ENCODE measurements at regions not wholly inside any gene's neighbourhood (a gene's known extent, or its start where the extent isn't known, plus 50 kb on each side); places are given as distances from the start of the nearest gene placed in this dataset.

DNA sequence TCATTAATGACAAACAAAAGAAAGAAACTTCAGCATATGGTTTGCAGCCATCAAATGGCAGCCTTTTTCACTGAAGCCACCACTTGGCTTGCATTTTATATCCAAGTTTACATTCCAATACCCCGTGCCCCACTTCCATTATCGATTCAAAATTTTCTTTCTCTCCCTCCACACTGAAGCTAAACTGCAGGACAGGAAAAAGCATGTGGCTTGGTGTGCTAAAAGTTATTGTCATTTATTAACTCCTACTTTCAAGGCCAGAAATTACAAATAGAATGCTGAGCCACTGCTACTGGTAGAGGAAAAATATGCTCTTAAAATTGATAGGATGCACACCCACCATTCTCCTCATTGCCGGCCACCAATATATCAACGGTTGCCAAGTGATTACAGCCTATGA, 351.6 kb upstream of the DUSP10 start:
- H3K4me3 ChIP-seq (ENCODE audit: low read depth, low read length): no peak overlapping the region
- DNase-seq (ENCODE audit: low read depth, low spot score): no peak
- in situ Hi-C loops (cut with HindIII; ENCODE audit: low sequenced_read_pairs): no loop called here
- TF ChIP-seq, protein P1, sequence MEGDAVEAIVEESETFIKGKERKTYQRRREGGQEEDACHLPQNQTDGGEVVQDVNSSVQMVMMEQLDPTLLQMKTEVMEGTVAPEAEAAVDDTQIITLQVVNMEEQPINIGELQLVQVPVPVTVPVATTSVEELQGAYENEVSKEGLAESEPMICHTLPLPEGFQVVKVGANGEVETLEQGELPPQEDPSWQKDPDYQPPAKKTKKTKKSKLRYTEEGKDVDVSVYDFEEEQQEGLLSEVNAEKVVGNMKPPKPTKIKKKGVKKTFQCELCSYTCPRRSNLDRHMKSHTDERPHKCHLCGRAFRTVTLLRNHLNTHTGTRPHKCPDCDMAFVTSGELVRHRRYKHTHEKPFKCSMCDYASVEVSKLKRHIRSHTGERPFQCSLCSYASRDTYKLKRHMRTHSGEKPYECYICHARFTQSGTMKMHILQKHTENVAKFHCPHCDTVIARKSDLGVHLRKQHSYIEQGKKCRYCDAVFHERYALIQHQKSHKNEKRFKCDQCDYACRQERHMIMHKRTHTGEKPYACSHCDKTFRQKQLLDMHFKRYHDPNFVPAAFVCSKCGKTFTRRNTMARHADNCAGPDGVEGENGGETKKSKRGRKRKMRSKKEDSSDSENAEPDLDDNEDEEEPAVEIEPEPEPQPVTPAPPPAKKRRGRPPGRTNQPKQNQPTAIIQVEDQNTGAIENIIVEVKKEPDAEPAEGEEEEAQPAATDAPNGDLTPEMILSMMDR (IDR thresholded peaks at IDR 0.05; ENCODE audit: low read depth, low read length): no peak

DNA sequence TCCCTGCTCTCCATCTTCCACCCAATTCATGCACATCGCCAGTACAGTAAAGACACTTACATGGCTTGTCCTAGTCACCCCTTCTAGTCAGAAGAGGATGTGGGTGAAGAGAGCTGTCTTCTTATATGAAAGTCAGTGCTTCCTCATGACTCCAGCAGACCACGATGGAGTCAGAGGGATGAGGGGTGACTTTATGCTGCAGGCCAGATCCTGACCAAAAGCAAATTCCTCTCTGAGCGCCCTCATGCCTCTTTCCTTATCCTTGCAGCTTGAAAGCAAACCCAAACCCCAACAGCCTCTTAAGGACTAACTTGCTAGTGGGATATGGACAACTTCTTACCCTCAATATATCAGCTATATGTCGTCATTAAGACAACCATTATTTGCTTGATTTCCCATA, 348.2 kb upstream of the DUSP10 start:
- TF ChIP-seq, protein P1 (IDR thresholded peaks at IDR 0.05; ENCODE audit: low read depth, low read length): no peak
- in situ Hi-C loops (cut with HindIII; ENCODE audit: low sequenced_read_pairs): no loop called here
- DNase-seq (ENCODE audit: low read depth, low spot score): peak; percentile 36

DNA sequence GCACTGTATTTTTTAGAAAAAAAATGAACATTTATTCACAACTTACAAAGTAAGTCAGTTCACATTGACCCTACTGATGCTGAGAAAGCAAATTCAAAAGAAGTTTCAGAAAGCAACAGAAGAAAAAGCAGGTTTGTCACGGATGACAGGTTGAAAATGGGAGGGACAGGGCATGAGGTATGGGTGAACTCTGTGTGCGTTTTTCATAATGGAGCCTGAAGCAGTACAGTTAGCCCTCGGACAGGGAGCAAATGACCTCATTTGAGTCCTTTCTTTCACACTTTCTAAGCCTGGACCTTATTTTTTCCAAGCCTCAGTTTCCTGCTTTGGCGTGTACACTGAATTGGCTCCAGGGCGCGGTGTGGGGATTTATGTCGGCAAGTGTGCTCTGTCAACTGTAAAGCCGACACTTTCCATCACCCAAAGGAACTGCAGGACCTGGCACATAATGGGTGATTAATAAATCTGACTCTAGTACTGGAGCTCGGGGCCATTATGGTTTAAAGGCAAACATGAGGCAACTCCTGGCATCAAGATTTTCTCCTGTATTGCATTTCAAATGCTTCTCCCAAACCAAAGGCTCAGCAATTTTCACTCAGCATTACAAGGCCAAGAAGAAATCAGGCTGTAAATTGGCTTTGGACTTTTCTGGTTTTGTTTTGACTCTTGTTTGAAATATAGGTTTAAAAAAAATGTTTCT, 345.5 kb upstream of the DUSP10 start:
- TF ChIP-seq, protein P1 (IDR thresholded peaks at IDR 0.05; ENCODE audit: low read depth, low read length): no peak
- in situ Hi-C loops (cut with HindIII; ENCODE audit: low sequenced_read_pairs): no loop called here
- peak; percentile 12 for DNase-seq (ENCODE audit: low read depth, low spot score)

More for the DNA sequence above, 348.2 kb upstream of the DUSP10 start:
- H3K4me3 ChIP-seq (ENCODE audit: low read depth, low read length): no peak overlapping the region

DNA sequence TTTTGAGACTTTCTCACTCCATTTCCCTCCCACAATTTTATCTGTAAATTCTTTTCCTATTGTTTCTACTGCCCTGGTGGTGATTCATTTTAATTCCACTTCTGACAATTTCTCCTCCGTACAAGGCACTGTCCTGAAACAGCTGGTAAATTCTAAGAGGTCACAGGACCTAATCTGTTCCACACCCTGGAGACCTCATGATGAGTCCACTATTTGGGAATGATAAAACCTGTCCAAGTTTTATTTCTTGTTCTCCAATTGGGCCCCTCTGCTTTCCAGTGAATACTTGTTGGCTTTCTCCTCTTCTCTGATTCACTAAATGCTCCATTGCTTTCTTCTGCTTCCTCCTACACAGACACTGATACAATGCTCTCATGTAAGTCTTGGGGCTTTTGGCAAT, 343.1 kb upstream of the DUSP10 start:
- H3K4me3 ChIP-seq (ENCODE audit: low read depth, low read length): no peak overlapping the region
- in situ Hi-C loops (cut with HindIII; ENCODE audit: low sequenced_read_pairs): no loop called here
- TF ChIP-seq, protein P1 (IDR thresholded peaks at IDR 0.05; ENCODE audit: low read depth, low read length): no peak
- DNase-seq (ENCODE audit: low read depth, low spot score): no peak

More for the DNA sequence above, 345.5 kb upstream of the DUSP10 start:
- no peak overlapping the region for H3K4me3 ChIP-seq (ENCODE audit: low read depth, low read length)

DNA sequence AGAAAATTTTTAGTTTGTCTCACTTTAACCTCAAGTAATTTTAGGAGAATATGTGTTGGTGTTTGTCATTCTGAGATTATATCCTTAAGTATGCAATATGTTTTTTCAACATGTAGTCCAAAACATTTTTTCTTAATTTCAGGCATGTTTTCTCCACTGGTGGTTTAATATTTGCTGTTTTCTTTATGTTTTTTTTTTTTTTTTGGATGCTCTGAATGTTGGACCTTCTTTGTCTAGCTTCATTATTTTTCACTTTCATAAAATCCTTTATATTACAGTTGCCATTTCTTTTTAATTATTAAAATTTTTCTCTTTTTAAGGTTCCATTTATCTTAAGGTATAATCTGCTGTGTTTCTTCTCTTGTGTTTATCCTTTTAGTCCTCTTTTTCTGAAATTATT, 342.2 kb upstream of the DUSP10 start:
- no peak overlapping the region for H3K4me3 ChIP-seq (ENCODE audit: low read depth, low read length)
- TF ChIP-seq, protein P1 (IDR thresholded peaks at IDR 0.05; ENCODE audit: low read depth, low read length): no peak
- in situ Hi-C loops (cut with HindIII; ENCODE audit: low sequenced_read_pairs): no loop called here
- DNase-seq (ENCODE audit: low read depth, low spot score): peak; percentile 20

DNA sequence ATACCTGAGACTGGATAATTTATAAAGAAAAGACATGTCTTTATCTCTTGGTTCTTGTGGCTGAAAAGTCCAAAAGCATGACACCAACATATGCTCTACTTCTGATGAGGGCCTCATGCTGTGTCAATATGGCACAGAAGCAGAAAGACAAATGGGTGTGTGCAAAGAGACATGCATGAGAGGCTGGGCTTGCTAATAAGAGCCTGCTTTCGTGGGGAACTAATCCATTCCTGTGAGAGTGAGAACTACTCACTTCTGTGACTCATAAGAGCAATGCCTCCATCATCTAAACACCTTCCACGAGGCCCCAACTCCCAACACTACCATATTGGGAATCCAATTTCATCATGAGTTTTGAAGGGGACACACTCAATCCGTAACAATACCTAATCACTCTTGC, 340.0 kb upstream of the DUSP10 start:
- DNase-seq (ENCODE audit: low read depth, low spot score): no peak
- TF ChIP-seq, protein P1 (IDR thresholded peaks at IDR 0.05; ENCODE audit: low read depth, low read length): no peak
- no peak overlapping the region for H3K4me3 ChIP-seq (ENCODE audit: low read depth, low read length)
- in situ Hi-C loops (cut with HindIII; ENCODE audit: low sequenced_read_pairs): no loop called here

All from astrocyte of the spinal cord (primary cell).